Spleen (tissue), 7 donors: ENCODE measurements at regions not wholly inside any gene's neighbourhood (a gene's known extent, or its start where the extent isn't known, plus 50 kb on each side); places are given as distances from the start of the nearest gene placed in this dataset.

Source experiments
- CTCF ChIP-seq, 11 experiments: fragments of 200-600 bp in 7 of 11; fragments of 450-650 bp in 4 of 11; sonication (generic) in 4 of 11; IDR thresholded peaks in 8 of 11; conservative IDR thresholded peaks in 3 of 11; 1 replicate in 7 of 11; 2 replicates in 4 of 11; pipeline versions ENCODE4 v1.4.0 to v1.8.0; 2016 to 2021; ENCODE audit warnings: antibody characterized with exemption in 11 of 11, inconsistent platforms in 4 of 11, mild to moderate bottlenecking in 1 of 11
- POLR2A ChIP-seq, 3 donors: fragments of 450-650 bp; IDR thresholded peaks; one replicate each; pipeline ENCODE4 v1.5.1; 2017; ENCODE audit warnings: antibody characterized with exemption in 3 of 3, mild to moderate bottlenecking in 1 of 3
- POLR2AphosphoS5 ChIP-seq, 3 donors: sonication (generic); formaldehyde crosslinking; IDR thresholded peaks; one replicate each; pipeline ENCODE4 v1.5.1; 2017; ENCODE audit warnings: antibody characterized with exemption in 3 of 3
- donor health status: DM: no; HTN: no; CAD: no; lungs with moderate emphysema.
- donor health status: DM: no; HTN: no; CAD: no.
- donor health status: DM: no; HTN: no; CAD: no.

GRCh38 chr7:46131916-46132795 lies 211.1 kb upstream of the IGFBP3 start:
- TF ChIP-seq CTCF (IDR thresholded peaks at IDR 0.05 in 8 of 11, conservative IDR thresholded peaks at IDR 0.05 in 3 of 11) (no peak), POLR2A (IDR thresholded peaks at IDR 0.05) (no peak), POLR2AphosphoS5 (IDR thresholded peaks at IDR 0.05) (no peak)
